Vagina (tissue), 2 donors: ENCODE measurements at regions not wholly inside any gene's neighbourhood (a gene's known extent, or its start where the extent isn't known, plus 50 kb on each side); places are given as distances from the start of the nearest gene placed in this dataset.

Experiments
- POLR2AphosphoS5 ChIP-seq, 2 donors: sonication (generic); formaldehyde crosslinking; IDR thresholded peaks; one replicate each; pipeline ENCODE4 v1.9.0; 2017; ENCODE audit warnings: antibody characterized with exemption in 2 of 2, mild to moderate bottlenecking in 2 of 2, low read depth in 1 of 2; ENCODE audit not compliant: insufficient read depth in 1 of 2
- TF ChIP-seq, protein P1 (sequence below), 3 experiments: fragments of 450-650 bp in 2 of 3; fragments of 200-600 bp in 1 of 3; sonication (generic) in 1 of 3; IDR thresholded peaks; one replicate each; pipeline ENCODE4 v1.5.1; 2017 to 2019; ENCODE audit warnings: antibody characterized with exemption in 3 of 3, mild to moderate bottlenecking in 2 of 3, moderate library complexity in 2 of 3

- TF ChIP-seq, protein P1, sequence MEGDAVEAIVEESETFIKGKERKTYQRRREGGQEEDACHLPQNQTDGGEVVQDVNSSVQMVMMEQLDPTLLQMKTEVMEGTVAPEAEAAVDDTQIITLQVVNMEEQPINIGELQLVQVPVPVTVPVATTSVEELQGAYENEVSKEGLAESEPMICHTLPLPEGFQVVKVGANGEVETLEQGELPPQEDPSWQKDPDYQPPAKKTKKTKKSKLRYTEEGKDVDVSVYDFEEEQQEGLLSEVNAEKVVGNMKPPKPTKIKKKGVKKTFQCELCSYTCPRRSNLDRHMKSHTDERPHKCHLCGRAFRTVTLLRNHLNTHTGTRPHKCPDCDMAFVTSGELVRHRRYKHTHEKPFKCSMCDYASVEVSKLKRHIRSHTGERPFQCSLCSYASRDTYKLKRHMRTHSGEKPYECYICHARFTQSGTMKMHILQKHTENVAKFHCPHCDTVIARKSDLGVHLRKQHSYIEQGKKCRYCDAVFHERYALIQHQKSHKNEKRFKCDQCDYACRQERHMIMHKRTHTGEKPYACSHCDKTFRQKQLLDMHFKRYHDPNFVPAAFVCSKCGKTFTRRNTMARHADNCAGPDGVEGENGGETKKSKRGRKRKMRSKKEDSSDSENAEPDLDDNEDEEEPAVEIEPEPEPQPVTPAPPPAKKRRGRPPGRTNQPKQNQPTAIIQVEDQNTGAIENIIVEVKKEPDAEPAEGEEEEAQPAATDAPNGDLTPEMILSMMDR (IDR thresholded peaks at IDR 0.05): no peak
- no peak for TF ChIP-seq POLR2AphosphoS5 (IDR thresholded peaks at IDR 0.05; ENCODE audit: insufficient read depth in 1 of 2, low read depth in 1 of 2)
Observed at GRCh38 chr18:25881149-25881548, 209.3 kb downstream of the SS18 start.
